OCI-LY1 (cell line): ENCODE measurements at regions not wholly inside any gene's neighbourhood (a gene's known extent, or its start where the extent isn't known, plus 50 kb on each side); places are given as distances from the start of the nearest gene placed in this dataset.
"Not testable (repeated sequence)": the region's sequence is repeated elsewhere in the genome, so short reads cannot be mapped to it uniquely, and the experiment has no call there.

Experiments used
- CTCF ChIP-seq: fragments of 200-600 bp; sonication (generic), shearing (Covaris generic); IDR thresholded peaks from 2 replicates; pipeline ENCODE4 v1.5.1; 2017; ENCODE audit warnings: mild to moderate bottlenecking, antibody characterized with exemption, low read length, moderate library complexity, mixed read lengths
- EZH2 ChIP-seq: fragments of 200-600 bp; sonication (generic), shearing (Covaris generic); IDR thresholded peaks from 2 replicates; pipeline ENCODE4 v1.8.0; 2017; ENCODE audit warnings: borderline replicate concordance, mixed run types, mild to moderate bottlenecking, antibody characterized with exemption, low read length, moderate library complexity, mixed read lengths

GRCh38 chrX:109790511-109790910 is 57.5 kb upstream of the ACSL4 start:
- TF ChIP-seq CTCF, EZH2: not testable (repeated sequence)
